Astrocyte of the cerebellum (primary cell): ENCODE measurements at regions not wholly inside any gene's neighbourhood (a gene's known extent, or its start where the extent isn't known, plus 50 kb on each side); places are given as distances from the start of the nearest gene placed in this dataset.

Experiments used
- DNase-seq: peaks from one replicate; pipeline ENCODE4 v3.0.0-alpha.2; 2011; ENCODE audit warnings: low read depth
- H3K4me3 ChIP-seq: 2 replicates; pipeline ENCODE4 v1.5.1; 2011; ENCODE audit warnings: mild to moderate bottlenecking, low read depth, low read length, moderate library complexity
- CTCF ChIP-seq: IDR thresholded peaks from 2 replicates; pipeline ENCODE4 v1.5.1; 2012; ENCODE audit warnings: low read length, low read depth, moderate library complexity, mild to moderate bottlenecking; ENCODE audit errors: missing control alignments
- in situ Hi-C: cut with HindIII; loops from 2 replicates; pipeline ENCODE4 v1.10.0; 2017; ENCODE audit warnings: low sequenced_read_pairs

GRCh38 chr1:19569786-19570185 lies 74.3 kb upstream of the NBL1 start:
- in situ Hi-C loops, result no loop called here
- TF ChIP-seq CTCF, result no peak
- no peak for DNase-seq
- H3K4me3 ChIP-seq, result no peak overlapping the region

- H3K4me3 ChIP-seq, result no peak overlapping the region
- no peak for DNase-seq
- in situ Hi-C loops, result no loop called here
- TF ChIP-seq CTCF, result no peak
Measured at GRCh38 chr1:19567041-19567440, 77.1 kb upstream of the NBL1 start.

GRCh38 chr1:19564366-19564765 lies 79.0 kb upstream of the CAPZB start:
- no peak overlapping the region for H3K4me3 ChIP-seq
- DNase-seq, result no peak
- no peak for TF ChIP-seq CTCF
- in situ Hi-C loops, result no loop called here

GRCh38 chr1:19563324-19564097 lies 78.2 kb upstream of the CAPZB start:
- no peak for TF ChIP-seq CTCF
- in situ Hi-C loops, result no loop called here

GRCh38 chr1:19562847-19563246 lies 77.5 kb upstream of the CAPZB start:
- in situ Hi-C loops, result no loop called here
- no peak overlapping the region for H3K4me3 ChIP-seq
- no peak for DNase-seq
- TF ChIP-seq CTCF, result no peak

More at GRCh38 chr1:19563324-19564097, 78.2 kb upstream of the CAPZB start:
- DNase-seq, result no peak
- no peak overlapping the region for H3K4me3 ChIP-seq

- no peak for DNase-seq
- H3K4me3 ChIP-seq, result no peak overlapping the region
- in situ Hi-C loops, result no loop called here
- TF ChIP-seq CTCF, result no peak
Measured at GRCh38 chr1:19560480-19560879, 75.1 kb upstream of the CAPZB start.

- no peak overlapping the region for H3K4me3 ChIP-seq
- peak; percentile 47 for DNase-seq
- TF ChIP-seq CTCF, result no peak
- in situ Hi-C loops, result no loop called here
Measured at GRCh38 chr1:19559641-19560040, 74.3 kb upstream of the CAPZB start.
